Liver (tissue), 8 donors: ENCODE measurements at regions not wholly inside any gene's neighbourhood (a gene's known extent, or its start where the extent isn't known, plus 50 kb on each side); places are given as distances from the start of the nearest gene placed in this dataset.
A peak's percentile ranks its signal among the peaks of the same experiment; 100 is the strongest.

Experiments used
- DNase-seq: peaks from one replicate; pipeline ENCODE4 v3.0.0-alpha.2; 2017; ENCODE audit warnings: low spot score
- H3K27ac ChIP-seq, 2 donors: one replicate each; pipeline ENCODE4 v1.7.0; 2013; ENCODE audit warnings: inconsistent platforms in 2 of 2, low read length in 2 of 2, control low read depth in 1 of 2, low read depth in 1 of 2, mild to moderate bottlenecking in 1 of 2
- H3K27me3 ChIP-seq, 4 donors: one replicate each; pipeline versions ENCODE4 v1.6.1 to v1.7.0; 2013; ENCODE audit warnings: low read length in 3 of 4, inconsistent platforms in 1 of 4, mild to moderate bottlenecking in 1 of 4, moderate library complexity in 1 of 4; ENCODE audit not compliant: control insufficient read depth in 4 of 4, insufficient read depth in 4 of 4
- H3K36me3 ChIP-seq, 4 donors: one replicate each; pipeline versions ENCODE4 v1.6.1 to v1.7.0; 2013; ENCODE audit warnings: low read length in 3 of 4, mild to moderate bottlenecking in 3 of 4, low read depth in 1 of 4, moderate library complexity in 1 of 4; ENCODE audit not compliant: control insufficient read depth in 4 of 4, insufficient read depth in 3 of 4
- H3K4me1 ChIP-seq, 4 donors: one replicate each; pipeline versions ENCODE4 v1.6.1 to v1.7.0; 2013; ENCODE audit warnings: low read length in 3 of 4, mild to moderate bottlenecking in 3 of 4, moderate library complexity in 1 of 4; ENCODE audit not compliant: control insufficient read depth in 4 of 4, insufficient read depth in 4 of 4
- H3K4me3 ChIP-seq, 3 donors: one replicate each; pipeline versions ENCODE4 v1.6.1 to v1.7.0; 2013; ENCODE audit warnings: low read length in 3 of 3, control low read depth in 1 of 3, low read depth in 1 of 3, mild to moderate bottlenecking in 1 of 3
- H3K9ac ChIP-seq, 2 donors: one replicate each; pipeline ENCODE4 v1.7.0; 2013; ENCODE audit warnings: low read length in 2 of 2, mild to moderate bottlenecking in 2 of 2, moderate library complexity in 2 of 2, control low read depth in 1 of 2, low read depth in 1 of 2
- H3K9me3 ChIP-seq, 4 donors: one replicate each; pipeline versions ENCODE4 v1.6.1 to v1.7.0; 2013; ENCODE audit warnings: low read length in 3 of 4; ENCODE audit not compliant: control insufficient read depth in 4 of 4
- ATF3 ChIP-seq: IDR thresholded peaks from 2 replicates; pipeline ENCODE4 v1.6.1; 2016; ENCODE audit warnings: antibody characterized with exemption
- CTCF ChIP-seq: fragments of 150-350 bp; IDR thresholded peaks from 2 replicates; pipeline ENCODE4 v1.5.1; 2017; ENCODE audit warnings: improper control_type of control experiment, low read depth, low read length; ENCODE audit not compliant: missing input control
- EGR1 ChIP-seq, 2 donors: IDR thresholded peaks; 2 replicates each; pipeline ENCODE4 v1.6.1; 2016 to 2018; ENCODE audit warnings: antibody characterized with exemption in 2 of 2, low read depth in 2 of 2
- FOXA1 ChIP-seq: IDR thresholded peaks from 2 replicates; pipeline ENCODE4 v1.6.1; 2016; ENCODE audit warnings: antibody characterized with exemption
- FOXA2 ChIP-seq: IDR thresholded peaks from 2 replicates; pipeline ENCODE4 v1.6.1; 2016; ENCODE audit warnings: antibody characterized with exemption
- GABPA ChIP-seq, 2 donors: IDR thresholded peaks in 1 of 2; conservative IDR thresholded peaks in 1 of 2; 2 replicates each; pipeline ENCODE4 v1.6.1; 2016; ENCODE audit warnings: antibody characterized with exemption in 2 of 2, mild to moderate bottlenecking in 1 of 2, moderate library complexity in 1 of 2
- HNF4A ChIP-seq, 2 donors: conservative IDR thresholded peaks; 2 replicates each; pipeline ENCODE4 v1.6.1; 2016; ENCODE audit warnings: antibody characterized with exemption in 2 of 2, mild to moderate bottlenecking in 2 of 2
- HNF4G ChIP-seq: IDR thresholded peaks from 2 replicates; pipeline ENCODE4 v1.6.1; 2016; ENCODE audit warnings: antibody characterized with exemption
- JUND ChIP-seq, 2 donors: IDR thresholded peaks; 2 replicates each; pipeline ENCODE4 v1.6.1; 2016; ENCODE audit warnings: antibody characterized with exemption in 2 of 2
- MAX ChIP-seq: IDR thresholded peaks from 2 replicates; pipeline ENCODE4 v1.6.1; 2016; ENCODE audit warnings: antibody characterized with exemption
- NR2F2 ChIP-seq: IDR thresholded peaks from 2 replicates; pipeline ENCODE4 v1.6.1; 2016; ENCODE audit warnings: antibody characterized with exemption
- RAD21 ChIP-seq, 2 donors: IDR thresholded peaks; 2 replicates each; pipeline ENCODE4 v1.6.1; 2016; ENCODE audit warnings: antibody characterized with exemption in 2 of 2, mild to moderate bottlenecking in 2 of 2
- REST ChIP-seq: IDR thresholded peaks from 2 replicates; pipeline ENCODE4 v1.6.1; 2016; ENCODE audit warnings: antibody characterized with exemption, mild to moderate bottlenecking
- RXRA ChIP-seq, 2 donors: IDR thresholded peaks; 2 replicates each; pipeline ENCODE4 v1.6.1; 2017 to 2018; ENCODE audit warnings: antibody characterized with exemption in 2 of 2, mild to moderate bottlenecking in 1 of 2
- SP1 ChIP-seq: IDR thresholded peaks from 2 replicates; pipeline ENCODE4 v1.6.1; 2018; ENCODE audit warnings: antibody characterized with exemption, mild to moderate bottlenecking
- TAF1 ChIP-seq: conservative IDR thresholded peaks from 2 replicates; pipeline ENCODE4 v1.6.1; 2016; ENCODE audit warnings: antibody characterized with exemption, mild to moderate bottlenecking
- YY1 ChIP-seq: IDR thresholded peaks from 2 replicates; pipeline ENCODE4 v1.6.1; 2016; ENCODE audit warnings: antibody characterized with exemption, mild to moderate bottlenecking
- ZBTB33 ChIP-seq: IDR thresholded peaks from 2 replicates; pipeline ENCODE4 v1.6.1; 2016; ENCODE audit warnings: antibody characterized with exemption
- WGBS: extraction: QIAGEN DNeasy Blood & Tissue Kit; methylation state at CpG from one replicate; pipeline ENCODE4 v1.1.7; 2013; 5-methylcytosine and 5-hydroxymethylcytosine counted together
- donor health status: healthy.
- donor health status: healthy.
- donor health status: healthy.
- donor health status: healthy.
- donor health status: healthy.

GRCh38 chr1:47684964-47685762, 247.3 kb downstream of the FOXD2 start:
- H3K9ac ChIP-seq, result no peak overlapping the region
- no peak overlapping the region for H3K4me3 ChIP-seq
- no peak for TF ChIP-seq SP1
- no peak for TF ChIP-seq FOXA2
- no peak for TF ChIP-seq HNF4G
- TF ChIP-seq NR2F2, result no peak
- no peak for TF ChIP-seq REST
- TF ChIP-seq RAD21 (IDR thresholded peaks at IDR 0.05), result no peak
- TF ChIP-seq FOXA1, result no peak
- TF ChIP-seq TAF1, result no peak
- TF ChIP-seq YY1, result no peak
- no peak for TF ChIP-seq HNF4A (conservative IDR thresholded peaks at IDR 0.05)
- no peak for TF ChIP-seq RXRA (IDR thresholded peaks at IDR 0.05)
- TF ChIP-seq ZBTB33, result no peak
- TF ChIP-seq EGR1 (IDR thresholded peaks at IDR 0.05; ENCODE audit: low read depth in 2 of 2), result no peak
- no peak for TF ChIP-seq CTCF
- TF ChIP-seq MAX, result no peak
- TF ChIP-seq JUND (IDR thresholded peaks at IDR 0.05), result no peak
- TF ChIP-seq ATF3, result no peak
- TF ChIP-seq GABPA (IDR thresholded peaks at IDR 0.05 in 1 of 2, conservative IDR thresholded peaks at IDR 0.05 in 1 of 2), result no peak
- H3K27ac ChIP-seq, result no peak overlapping the region
- H3K36me3 ChIP-seq, result no peaks in the 10 kb centered on the region
- no peaks in the 10 kb centered on the region for H3K4me1 ChIP-seq
- H3K9me3 ChIP-seq, result no peaks in the 10 kb centered on the region
- peak; percentile 26 for DNase-seq
- WGBS, result 77% methylated on average over 11 of the region's 11 CpGs
- no peaks in the 10 kb centered on the region for H3K27me3 ChIP-seq
